Neuron (in vitro differentiated cells): ENCODE measurements at regions not wholly inside any gene's neighbourhood (a gene's known extent, or its start where the extent isn't known, plus 50 kb on each side); places are given as distances from the start of the nearest gene placed in this dataset.

Experiments
- H2AFZ ChIP-seq: one replicate; pipeline ENCODE4 v1.6.1; 2013; ENCODE audit warnings: low read depth, mild to moderate bottlenecking, inconsistent platforms, low read length, moderate library complexity
- H3K27me3 ChIP-seq: one replicate; pipeline ENCODE4 v1.6.1; 2013; ENCODE audit warnings: low read length; ENCODE audit not compliant: insufficient read depth
- H3K36me3 ChIP-seq: one replicate; pipeline ENCODE4 v1.6.1; 2013; ENCODE audit warnings: low read length; ENCODE audit not compliant: insufficient read depth
- H3K4me1 ChIP-seq: one replicate; pipeline ENCODE4 v1.6.1; 2013; ENCODE audit warnings: low read length; ENCODE audit not compliant: insufficient read depth
- H3K4me3 ChIP-seq: 2 replicates; pipeline ENCODE4 v1.5.1; 2013; ENCODE audit warnings: mild to moderate bottlenecking, low read length, moderate library complexity
- H3K9me3 ChIP-seq: one replicate; pipeline ENCODE4 v1.6.1; 2013; ENCODE audit warnings: low read length

DNA sequence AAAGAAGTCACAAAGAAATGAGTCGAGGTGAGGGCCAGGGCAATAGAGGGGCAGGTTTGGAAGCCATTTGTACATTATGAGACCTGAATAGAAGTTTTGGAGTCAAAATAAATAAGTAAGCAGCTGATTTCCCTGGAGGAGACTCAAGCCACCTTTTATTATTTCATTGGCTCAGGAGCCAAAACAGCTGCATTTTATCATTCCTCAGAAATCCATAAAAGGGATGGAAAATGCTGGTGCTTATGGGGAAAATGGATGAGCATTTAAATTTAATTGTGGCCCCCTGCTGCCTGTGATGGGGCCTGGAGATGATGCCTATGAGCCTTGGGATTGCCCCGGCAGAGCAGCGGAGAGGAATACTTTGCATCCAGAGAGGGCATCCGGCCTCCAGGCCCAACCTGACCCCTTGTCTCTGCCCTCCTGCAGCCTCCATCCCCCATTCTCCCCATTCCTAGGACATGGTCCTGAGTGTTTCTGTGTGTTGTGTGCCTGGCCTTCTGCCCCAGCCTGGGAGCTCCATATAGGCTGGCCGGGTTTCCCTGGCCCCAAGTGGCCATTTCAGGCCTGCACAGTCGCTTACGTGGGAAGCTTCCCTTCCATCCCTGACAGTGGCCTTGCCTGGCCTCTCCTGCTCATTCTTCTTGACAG lies 296.8 kb upstream of the ZMIZ1 start:
- H3K4me1 ChIP-seq, result peaks cover 14% of the 10 kb centered on the region
- no peaks in the 10 kb centered on the region for H3K9me3 ChIP-seq
- no peak overlapping the region for H2AFZ ChIP-seq
- no peak overlapping the region for H3K4me3 ChIP-seq
- no peaks in the 10 kb centered on the region for H3K27me3 ChIP-seq
- H3K36me3 ChIP-seq, result no peaks in the 10 kb centered on the region

DNA sequence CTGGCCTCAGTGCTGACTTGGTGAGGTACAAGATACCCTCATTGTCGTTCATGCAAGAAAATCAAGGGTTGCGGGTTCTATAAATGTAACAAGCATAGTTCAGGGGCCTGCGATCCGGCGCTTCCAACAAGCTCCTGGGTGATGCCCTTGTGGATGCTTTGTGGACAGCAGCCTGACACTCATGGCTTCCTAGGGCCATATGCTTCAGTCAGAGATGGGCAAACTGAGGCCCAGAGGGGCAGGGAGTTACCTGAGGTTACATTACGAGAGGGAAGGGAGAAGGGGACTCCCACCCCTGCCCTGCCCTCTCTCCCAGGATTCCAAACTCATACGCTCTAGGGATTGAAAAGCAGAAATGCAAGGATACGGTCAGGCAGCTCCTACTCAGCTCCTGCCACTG lies 296.3 kb upstream of the ZMIZ1 start:
- no peak overlapping the region for H2AFZ ChIP-seq
- no peaks in the 10 kb centered on the region for H3K27me3 ChIP-seq

DNA sequence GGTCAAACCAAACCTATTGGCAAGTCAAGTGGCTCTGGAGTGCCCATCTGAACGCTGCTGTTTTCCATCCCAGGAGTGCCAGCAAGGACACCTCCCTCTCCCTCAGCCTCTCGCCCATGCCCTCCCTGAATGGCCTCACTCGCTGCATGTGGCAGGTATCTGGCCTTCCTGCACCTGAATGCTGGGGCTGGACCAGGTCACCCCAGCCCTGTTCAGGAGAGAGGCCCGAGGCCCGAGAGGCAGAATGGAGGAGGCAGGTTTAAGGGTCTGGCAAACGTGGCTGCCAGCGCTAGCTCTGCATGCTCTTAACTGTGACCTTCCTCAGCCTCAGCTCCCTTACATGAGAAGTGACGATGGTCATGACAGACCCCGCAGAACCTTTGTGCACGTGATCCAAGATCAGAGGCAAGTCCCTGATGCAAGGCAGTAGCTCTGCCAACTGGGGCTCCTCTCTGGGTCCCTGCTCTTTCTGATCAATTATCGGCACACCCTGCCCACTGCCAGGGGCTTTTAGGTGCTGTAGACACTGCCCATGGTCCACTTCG lies 295.7 kb upstream of the ZMIZ1 start:
- H3K4me1 ChIP-seq, result peaks cover 14% of the 10 kb centered on the region
- H3K9me3 ChIP-seq, result no peaks in the 10 kb centered on the region
- H3K27me3 ChIP-seq, result no peaks in the 10 kb centered on the region
- no peaks in the 10 kb centered on the region for H3K36me3 ChIP-seq
- no peak overlapping the region for H3K4me3 ChIP-seq
- H2AFZ ChIP-seq, result no peak overlapping the region

More for the DNA sequence above, 296.3 kb upstream of the ZMIZ1 start:
- H3K4me1 ChIP-seq, result peaks cover 14% of the 10 kb centered on the region
- no peaks in the 10 kb centered on the region for H3K9me3 ChIP-seq
- no peak overlapping the region for H3K4me3 ChIP-seq
- no peaks in the 10 kb centered on the region for H3K36me3 ChIP-seq

DNA sequence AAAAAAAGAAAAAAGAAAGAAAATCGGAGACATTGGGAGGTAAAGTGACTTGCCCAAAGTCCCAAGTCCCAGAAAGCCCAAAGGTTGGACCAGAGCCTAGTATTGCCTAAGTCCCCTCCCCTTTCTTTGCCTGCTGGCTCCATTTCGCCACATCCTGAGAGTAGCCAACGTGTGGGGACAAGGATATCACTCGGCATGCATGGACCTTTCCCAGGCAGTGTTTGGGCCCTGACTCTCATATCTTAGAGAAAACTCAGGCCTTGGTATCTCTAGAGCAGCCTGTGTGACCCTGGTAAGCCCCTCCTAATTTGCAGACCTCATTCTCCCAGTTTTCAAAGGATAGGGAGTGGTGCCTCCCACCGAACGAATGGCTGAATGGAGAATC lies 294.2 kb upstream of the ZMIZ1 start:
- Histone ChIP-seq H3K27me3 (no peaks in the 10 kb centered on the region), H3K9me3 (no peaks in the 10 kb centered on the region), H3K4me3 (no peak overlapping the region), H3K4me1 (peaks cover 9% of the 10 kb centered on the region), H2AFZ (no peak overlapping the region), H3K36me3 (no peaks in the 10 kb centered on the region)

DNA sequence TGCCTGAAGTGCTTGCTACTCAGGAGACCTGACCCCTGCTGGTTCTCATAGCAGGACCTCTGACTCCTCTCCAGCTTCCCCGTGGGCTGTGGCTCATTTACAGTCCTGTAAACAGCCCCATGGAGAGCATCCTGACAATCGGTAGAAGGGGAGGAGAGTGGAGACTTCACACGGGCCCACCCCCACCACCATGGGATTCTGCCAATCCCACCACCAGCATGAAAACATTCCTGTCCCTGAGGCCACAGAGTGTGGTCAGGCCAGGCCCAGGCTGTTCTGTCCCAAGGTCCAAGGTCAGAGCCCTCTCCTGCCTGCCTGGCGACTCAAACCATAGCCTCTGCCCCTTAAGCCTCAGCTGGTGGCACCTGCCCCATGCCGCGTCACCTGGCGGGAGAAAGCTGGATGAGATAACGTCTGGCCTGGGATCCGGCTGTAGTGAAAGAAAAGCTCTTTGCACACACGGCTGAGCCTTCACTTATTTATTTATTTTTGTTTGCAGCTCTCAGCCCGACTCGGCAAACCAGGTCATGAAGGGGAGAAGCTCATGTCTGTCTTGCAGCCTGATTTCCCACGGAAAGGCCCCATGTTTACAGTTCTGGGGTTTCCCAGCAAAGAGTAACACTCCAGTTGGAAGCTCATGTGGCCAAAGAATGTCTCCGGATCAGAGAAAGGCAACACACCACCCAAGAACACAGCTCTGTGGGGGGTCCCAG lies 293.6 kb upstream of the ZMIZ1 start:
- Histone ChIP-seq H3K4me3 (no peak overlapping the region), H3K27me3 (no peaks in the 10 kb centered on the region), H3K4me1 (peaks cover 9% of the 10 kb centered on the region)

DNA sequence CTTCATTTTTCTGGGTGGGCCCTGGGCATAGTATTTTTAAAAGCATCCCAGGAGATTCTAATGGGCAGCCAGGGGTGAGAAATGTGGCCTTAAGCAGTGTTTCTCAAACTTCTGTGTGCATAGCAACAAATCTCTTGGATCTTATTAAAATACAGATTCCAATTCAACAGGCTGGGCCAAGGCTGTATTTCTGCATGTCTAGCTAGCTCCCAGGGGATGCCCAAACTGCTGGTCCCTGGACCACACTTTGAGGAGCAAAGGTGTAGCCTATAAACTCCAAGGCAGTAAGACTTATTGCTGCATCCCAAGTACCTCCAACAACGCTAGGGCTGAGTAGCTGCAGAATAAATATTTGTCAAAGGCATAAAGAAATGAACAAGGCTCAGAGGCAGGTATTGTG lies 292.9 kb upstream of the ZMIZ1 start:
- Histone ChIP-seq H3K4me1 (peaks cover 9% of the 10 kb centered on the region), H2AFZ (no peak overlapping the region), H3K9me3 (no peaks in the 10 kb centered on the region), H3K36me3 (no peaks in the 10 kb centered on the region), H3K4me3 (no peak overlapping the region), H3K27me3 (no peaks in the 10 kb centered on the region)

More for the DNA sequence above, 293.6 kb upstream of the ZMIZ1 start:
- no peaks in the 10 kb centered on the region for H3K9me3 ChIP-seq
- no peak overlapping the region for H2AFZ ChIP-seq
- H3K36me3 ChIP-seq, result no peaks in the 10 kb centered on the region

DNA sequence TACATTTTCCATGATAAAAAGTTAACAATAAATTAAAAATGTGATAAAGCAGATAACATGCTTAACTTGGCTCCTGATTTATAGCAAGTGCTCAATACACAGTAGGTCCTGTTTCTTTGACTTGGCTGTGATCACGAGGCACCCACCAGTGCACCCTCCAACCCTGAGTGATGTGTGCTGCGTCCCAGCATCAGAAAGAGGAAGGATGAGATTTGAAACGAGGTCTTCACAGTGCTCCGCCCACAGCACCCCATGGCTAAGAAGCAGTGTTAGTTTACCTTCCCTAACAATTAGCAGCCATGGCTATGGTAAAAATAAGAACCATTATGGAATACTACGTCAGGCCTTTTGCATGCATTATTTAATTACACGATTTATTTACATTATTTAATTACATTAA lies 292.0 kb upstream of the ZMIZ1 start:
- H3K9me3 ChIP-seq, result no peaks in the 10 kb centered on the region
- H3K4me1 ChIP-seq, result peaks cover 9% of the 10 kb centered on the region
- H3K27me3 ChIP-seq, result no peaks in the 10 kb centered on the region

DNA sequence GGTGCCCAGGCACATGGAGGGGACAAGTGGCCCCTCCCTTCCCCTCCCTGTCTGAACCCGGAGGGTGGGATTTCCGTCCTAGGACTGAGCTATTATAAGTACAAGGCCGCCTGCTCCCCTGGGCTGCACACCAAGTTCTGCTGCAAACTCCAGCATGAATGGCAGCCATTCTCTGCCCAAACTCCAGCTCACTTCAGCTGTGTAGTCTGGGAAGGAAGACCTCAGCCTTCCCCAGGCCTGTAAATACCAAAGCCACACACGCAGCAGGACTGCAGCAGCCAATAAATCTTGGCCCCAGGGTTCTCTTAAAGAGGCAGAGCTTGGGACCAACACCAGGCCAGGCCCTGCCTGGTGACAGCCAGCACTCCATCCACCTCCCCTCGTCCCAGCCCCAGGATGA lies 291.3 kb upstream of the ZMIZ1 start:
- Histone ChIP-seq H3K4me3 (no peak overlapping the region), H3K27me3 (no peaks in the 10 kb centered on the region), H3K4me1 (peaks cover 9% of the 10 kb centered on the region), H3K36me3 (no peaks in the 10 kb centered on the region), H2AFZ (no peak overlapping the region), H3K9me3 (no peaks in the 10 kb centered on the region)

More for the DNA sequence above, 292.0 kb upstream of the ZMIZ1 start:
- Histone ChIP-seq H2AFZ (no peak overlapping the region), H3K36me3 (no peaks in the 10 kb centered on the region), H3K4me3 (no peak overlapping the region)

DNA sequence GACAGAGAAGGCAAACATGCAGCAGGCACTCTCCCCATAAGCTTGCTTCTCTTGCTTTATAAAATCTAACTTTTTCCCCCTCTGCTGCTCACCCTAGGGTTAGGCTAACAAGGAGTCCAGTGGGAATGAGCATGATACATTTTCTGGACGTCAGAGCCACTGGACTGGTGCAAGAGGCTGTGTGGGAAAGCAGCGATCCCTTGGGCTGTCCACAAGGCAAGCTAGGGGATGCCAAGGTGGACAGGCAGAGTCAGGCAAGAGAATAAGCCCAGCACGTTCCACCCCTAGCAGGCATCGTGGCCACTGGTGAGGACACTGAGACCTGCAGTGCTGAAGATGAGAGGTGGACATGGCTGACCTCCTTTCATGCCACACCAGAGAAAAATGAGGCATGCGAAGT lies 290.9 kb upstream of the ZMIZ1 start:
- H3K36me3 ChIP-seq, result no peaks in the 10 kb centered on the region
- no peaks in the 10 kb centered on the region for H3K27me3 ChIP-seq
- no peaks in the 10 kb centered on the region for H3K9me3 ChIP-seq
- peaks cover 9% of the 10 kb centered on the region for H3K4me1 ChIP-seq
- H2AFZ ChIP-seq, result no peak overlapping the region
- no peak overlapping the region for H3K4me3 ChIP-seq

DNA sequence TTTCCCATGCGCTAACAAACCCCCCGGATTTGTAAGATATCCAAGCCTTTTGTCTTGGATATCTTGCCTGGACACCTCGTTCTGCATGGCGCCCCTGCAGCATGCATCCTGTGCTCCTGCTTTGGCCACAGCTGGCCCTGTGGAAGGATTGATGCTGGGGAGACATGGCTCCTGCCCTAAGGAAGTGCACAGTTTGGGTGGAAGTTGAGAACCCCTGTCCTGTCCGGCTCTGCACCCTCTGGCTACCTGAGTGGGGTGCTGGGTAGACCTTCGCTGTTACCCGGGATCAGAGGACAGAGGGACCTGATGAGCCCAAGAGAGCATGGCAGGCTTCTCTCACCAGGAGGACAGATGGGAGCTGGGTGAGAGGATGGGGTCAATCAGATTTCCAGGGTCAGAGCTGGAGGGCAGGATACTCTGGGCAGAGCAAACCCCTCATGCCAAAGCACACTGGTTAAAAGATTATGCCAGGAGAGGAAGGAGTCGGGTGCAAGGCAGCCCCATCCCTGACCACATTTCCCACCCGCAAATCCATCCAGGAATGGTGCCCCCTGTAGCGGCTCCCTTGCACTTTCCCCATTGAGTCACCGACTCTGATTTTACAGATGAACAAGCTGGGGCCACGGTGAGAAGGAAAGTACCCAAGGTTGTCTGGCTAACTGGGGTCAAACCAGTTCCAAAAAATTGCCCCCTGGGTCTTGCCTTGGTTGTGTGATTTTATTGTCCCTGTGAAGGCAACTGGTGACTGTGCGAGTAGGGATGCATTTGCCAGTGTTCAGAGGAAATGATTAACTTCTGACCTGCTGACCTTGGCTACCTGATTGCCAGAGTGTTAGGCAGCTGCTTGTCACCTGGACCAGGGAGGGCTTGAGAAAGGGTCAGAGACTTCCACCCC lies 290.1 kb upstream of the ZMIZ1 start:
- H3K4me3 ChIP-seq, result no peak overlapping the region
- H2AFZ ChIP-seq, result no peak overlapping the region
- H3K27me3 ChIP-seq, result no peaks in the 10 kb centered on the region
- H3K36me3 ChIP-seq, result no peaks in the 10 kb centered on the region
- no peaks in the 10 kb centered on the region for H3K9me3 ChIP-seq
- H3K4me1 ChIP-seq, result peaks cover 9% of the 10 kb centered on the region

DNA sequence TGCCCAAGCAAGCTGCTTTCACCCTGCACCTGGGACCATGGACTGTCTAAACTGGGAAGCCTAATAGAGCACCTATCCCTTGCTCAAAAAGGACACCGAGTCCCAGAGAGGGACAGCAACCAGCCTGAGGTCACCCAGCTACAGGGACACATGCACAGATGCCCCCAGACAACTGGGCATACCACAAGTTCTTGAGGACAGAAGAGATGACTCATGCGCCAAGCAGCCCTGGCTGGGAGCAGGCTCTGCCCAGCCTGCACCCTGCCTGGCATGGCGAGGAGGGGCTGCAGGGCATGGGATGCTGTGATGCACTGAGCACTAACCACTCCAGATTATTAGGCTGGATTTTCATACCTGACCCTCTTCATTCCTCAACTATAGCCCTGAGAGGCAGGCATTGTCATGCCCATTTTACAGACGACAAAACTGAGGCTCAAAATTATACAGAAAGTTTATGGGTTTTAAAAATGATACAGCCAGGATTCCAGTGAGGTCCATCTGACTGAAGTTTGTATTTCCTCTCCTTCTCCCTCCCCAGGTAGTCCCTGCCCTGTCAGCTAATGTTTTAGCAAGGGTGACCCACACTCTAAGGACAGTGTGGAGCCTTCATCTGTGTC lies 289.3 kb upstream of the ZMIZ1 start:
- Histone ChIP-seq H3K4me1 (peaks cover 9% of the 10 kb centered on the region), H2AFZ (no peak overlapping the region)

DNA sequence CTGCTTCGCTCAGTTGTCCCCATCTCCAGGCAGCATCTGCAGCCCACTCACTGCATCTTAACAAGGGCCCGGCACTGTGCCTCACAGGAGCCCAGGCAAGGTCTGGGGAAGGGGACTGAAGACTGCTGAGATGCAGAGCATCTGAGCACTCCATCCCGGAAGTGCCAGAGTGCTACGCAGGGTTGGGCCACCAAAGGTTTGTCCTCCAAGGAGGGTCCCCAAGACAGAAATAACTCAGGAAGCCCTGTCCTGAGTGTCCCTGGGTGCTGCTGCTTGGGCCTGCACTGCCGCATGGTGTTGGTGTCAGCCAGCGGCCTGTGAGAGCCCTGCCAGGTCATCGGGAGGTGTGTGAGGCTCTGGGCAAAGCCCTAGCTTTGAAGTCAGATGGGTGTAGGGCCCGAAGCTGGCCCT lies 288.2 kb upstream of the ZMIZ1 start:
- Histone ChIP-seq H2AFZ (no peak overlapping the region), H3K4me3 (no peak overlapping the region), H3K36me3 (no peaks in the 10 kb centered on the region), H3K27me3 (no peaks in the 10 kb centered on the region), H3K4me1 (no peaks in the 10 kb centered on the region), H3K9me3 (no peaks in the 10 kb centered on the region)

More for the DNA sequence above, 289.3 kb upstream of the ZMIZ1 start:
- H3K9me3 ChIP-seq, result no peaks in the 10 kb centered on the region
- H3K4me3 ChIP-seq, result no peak overlapping the region
- no peaks in the 10 kb centered on the region for H3K36me3 ChIP-seq
- H3K27me3 ChIP-seq, result no peaks in the 10 kb centered on the region
